HG02642 (cell line): ENCODE measurements at regions not wholly inside any gene's neighbourhood (a gene's known extent, or its start where the extent isn't known, plus 50 kb on each side); places are given as distances from the start of the nearest gene placed in this dataset.
"Not testable (repeated sequence)": the region's sequence is repeated elsewhere in the genome, so short reads cannot be mapped to it uniquely, and the experiment has no call there.

ENCODE experiments used
- ATAC-seq: cut with Tn5 transposase; IDR thresholded peaks from one replicate; pipeline ENCODE4 v1.9.1; 2021; ENCODE audit warnings: mild to moderate bottlenecking; ENCODE audit not compliant: unreplicated experiment, poor library complexity

GRCh38 chr12:20055856-20056255, 312.5 kb upstream of the PDE3A start:
- no peak for ATAC-seq

DNA sequence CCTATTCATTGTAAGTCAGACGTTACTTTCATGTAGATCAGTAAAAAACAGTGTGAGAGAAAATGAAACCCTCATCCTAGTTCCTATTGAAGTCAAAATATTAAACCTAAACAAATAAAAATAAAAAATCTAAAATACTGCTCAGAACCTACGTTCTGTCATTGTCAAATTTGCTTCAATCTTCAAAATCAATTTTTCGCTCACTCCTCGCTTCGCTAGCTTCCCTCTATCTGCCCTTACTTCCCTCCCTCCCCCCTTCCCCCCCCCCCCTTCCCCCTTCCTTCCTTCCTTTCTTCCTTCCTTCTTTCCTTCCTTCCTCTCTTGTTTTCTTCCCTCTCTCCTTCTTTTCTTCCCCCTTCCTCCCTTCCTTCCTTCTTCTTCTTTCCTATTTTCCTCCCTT, 310.9 kb upstream of the PDE3A start:
- no peak for ATAC-seq

DNA sequence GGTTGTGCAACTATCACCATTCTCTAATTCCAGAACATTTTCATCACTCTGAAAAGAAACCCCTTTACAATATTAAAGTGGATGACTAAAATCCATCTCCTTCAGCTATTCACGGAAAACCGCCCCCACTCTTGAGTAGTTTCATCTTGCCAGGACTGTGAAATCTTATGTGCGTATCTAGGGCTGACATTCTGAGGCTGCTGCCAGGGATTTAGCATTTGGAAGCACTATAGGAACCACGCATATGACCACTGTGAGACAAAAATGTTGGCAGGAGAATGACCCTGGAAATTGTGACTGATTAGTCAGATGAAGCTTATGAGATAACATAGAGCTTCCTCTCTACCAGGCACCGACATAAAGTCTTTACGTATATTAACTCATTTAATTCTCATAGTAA, 305.2 kb upstream of the PDE3A start:
- ATAC-seq = no peak

DNA sequence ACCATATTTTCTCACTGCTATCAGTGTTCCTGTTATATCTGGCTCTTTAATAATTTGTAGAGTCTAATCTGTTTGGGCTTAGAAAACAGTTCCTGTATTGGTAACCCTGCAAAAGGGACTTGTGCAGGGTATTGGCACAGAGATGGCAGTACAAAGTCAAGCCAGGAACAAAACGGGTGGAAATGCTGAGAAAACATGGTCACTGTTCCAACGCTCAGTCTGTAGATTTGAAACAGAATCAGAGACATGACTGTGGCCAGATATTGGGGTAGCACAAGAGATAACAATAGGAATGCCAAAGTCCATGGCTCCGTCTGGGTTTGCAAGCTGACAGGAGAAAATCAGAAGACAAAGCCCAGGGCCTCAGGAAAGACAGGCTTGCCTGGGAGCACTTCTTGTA, 290.7 kb upstream of the PDE3A start:
- no peak for ATAC-seq

GRCh38 chr12:20089077-20089476, 279.3 kb upstream of the PDE3A start:
- ATAC-seq = no peak

GRCh38 chr12:20093190-20093810, 275.0 kb upstream of the PDE3A start:
- ATAC-seq = not testable (repeated sequence)

DNA sequence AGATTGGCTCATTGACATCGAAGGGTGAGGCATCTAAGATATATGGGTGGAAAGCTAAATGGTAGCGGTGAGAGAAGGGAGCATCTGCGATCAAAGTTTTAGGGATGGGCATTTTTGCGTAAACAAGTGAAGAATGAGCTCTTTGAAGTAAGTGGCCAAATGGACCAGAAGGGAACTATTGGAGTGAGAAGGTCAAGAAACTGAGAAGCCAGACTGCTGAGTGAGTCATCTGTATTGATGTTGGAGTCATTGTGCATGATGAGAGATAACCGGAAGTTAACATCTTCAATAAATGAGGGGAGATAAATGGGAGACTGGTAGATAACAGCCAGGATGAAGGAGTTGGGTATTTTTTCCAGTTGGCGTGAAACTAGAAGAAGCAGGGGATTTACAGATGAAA, 271.9 kb upstream of the PDE3A start:
- ATAC-seq = no peak

- no peak for ATAC-seq
Observed at GRCh38 chr12:20097626-20098025, 270.7 kb upstream of the PDE3A start.

- ATAC-seq = no peak
Observed at GRCh38 chr12:20099395-20100183, 268.7 kb upstream of the PDE3A start.

GRCh38 chr12:20101046-20101445, 267.3 kb upstream of the PDE3A start:
- ATAC-seq = no peak

DNA sequence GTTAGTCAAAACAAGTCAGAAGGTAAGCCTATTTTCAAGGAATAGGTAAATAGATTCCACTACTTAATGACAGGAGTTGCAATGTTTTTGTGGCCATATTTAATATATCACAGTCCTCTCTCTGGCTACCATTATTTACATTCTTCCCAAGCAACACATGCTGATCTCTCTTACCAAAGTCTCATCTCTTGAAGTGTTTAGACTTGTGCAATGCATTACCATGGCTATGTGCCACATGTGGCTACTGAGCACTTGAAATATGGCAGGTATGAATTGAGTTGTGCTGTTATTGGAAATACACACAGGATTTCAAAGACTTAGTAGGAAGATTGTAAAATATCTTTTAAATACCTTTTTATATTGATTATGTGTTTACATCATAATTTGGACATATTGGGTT, 262.4 kb upstream of the PDE3A start:
- ATAC-seq = no peak

DNA sequence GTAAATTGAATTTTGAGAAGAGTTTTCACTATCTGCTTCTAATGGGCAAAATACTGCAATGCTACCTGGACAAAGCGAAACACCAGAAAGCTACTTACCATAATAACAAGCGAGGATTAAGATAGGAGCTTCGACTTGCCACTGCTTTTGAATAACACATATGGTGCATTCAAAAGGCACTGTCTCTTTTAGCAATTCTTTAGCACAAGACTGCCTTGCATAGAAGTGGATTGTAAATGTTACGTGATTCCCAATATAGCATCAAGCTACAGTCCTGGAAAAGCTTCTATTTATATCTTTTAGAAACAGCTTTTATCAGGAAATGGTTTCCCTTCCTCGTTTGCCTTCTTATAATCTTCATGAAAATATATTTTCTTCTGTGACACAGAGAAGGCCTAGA, 258.7 kb upstream of the PDE3A start:
- no peak for ATAC-seq

DNA sequence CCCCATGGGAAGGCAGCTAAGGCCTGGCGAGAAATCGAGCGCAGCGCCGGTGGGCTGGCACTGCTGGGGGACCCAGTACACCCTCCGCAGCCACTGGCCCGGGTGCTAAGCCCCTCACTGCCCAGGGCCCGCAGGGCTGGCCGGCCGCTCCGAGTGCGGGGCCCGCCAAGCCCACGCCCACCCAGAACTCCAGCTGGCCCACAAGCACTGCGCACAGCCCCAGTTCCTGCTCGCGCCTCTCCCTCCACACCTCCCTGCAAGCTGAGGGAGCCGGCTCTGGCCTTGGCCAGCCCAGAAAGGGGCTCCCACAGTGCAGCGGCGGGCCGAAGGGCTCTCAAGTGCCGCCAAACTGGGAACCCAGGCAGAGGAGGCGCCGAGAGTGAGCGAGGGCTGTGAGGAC, 253.0 kb upstream of the PDE3A start:
- not testable (repeated sequence) for ATAC-seq

DNA sequence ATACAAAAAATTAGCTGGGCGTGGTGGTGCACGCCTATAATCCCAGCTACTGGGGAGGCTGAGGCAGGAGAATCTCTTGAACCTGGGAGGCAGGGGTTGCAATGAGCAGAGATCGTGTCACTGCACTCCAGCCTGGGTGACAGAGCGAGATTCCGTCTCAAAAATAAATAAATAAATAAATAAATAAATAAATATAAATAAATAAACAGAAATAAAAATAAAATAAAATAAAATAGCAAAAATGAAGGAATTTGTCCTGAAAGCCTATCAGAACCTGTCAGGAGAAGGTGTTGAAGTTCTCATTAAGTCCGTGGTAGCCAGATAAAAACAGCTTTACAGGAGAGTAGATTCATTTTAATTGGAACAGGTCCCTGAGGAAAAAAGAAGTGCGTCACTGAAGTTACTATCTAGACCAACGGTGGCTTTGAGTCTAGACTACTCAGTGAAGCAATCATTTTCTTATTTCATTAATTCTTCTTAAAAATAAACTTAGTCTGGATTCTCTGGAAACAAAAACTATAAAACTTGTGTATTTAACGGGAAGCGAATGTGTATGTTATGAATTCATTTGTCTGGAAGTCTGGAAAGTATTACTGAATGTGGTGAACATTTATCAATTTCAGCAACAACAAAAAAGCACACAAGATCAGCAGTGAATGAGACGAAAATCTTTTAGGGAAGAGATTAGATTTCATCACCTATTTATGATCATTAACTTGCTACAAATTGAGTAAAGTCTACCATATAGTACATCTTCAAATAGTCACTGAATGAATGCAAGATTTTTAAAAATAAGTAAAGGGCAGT, 248.5 kb upstream of the PDE3A start:
- no peak for ATAC-seq

- ATAC-seq = no peak
Observed at GRCh38 chr12:20120403-20120725, 248.0 kb upstream of the PDE3A start.

DNA sequence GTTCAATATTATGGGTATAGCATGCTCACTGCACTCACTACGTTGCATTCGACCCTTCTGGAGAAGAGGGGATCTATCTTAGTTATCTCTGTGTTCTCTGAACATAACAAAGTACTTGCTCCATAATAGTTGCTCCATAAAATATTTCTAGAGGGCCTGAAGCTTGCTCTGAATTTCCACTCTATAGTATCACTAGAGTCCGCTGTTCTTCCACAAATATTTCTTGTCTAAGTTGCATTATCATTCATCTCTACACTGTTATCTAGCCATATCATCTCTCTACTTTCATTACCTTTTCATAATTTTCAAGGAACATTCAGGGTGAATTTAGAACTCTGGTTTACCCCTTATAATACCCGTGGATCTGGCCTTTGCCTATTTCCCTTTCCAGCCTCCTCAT, 246.1 kb upstream of the PDE3A start:
- ATAC-seq = no peak

DNA sequence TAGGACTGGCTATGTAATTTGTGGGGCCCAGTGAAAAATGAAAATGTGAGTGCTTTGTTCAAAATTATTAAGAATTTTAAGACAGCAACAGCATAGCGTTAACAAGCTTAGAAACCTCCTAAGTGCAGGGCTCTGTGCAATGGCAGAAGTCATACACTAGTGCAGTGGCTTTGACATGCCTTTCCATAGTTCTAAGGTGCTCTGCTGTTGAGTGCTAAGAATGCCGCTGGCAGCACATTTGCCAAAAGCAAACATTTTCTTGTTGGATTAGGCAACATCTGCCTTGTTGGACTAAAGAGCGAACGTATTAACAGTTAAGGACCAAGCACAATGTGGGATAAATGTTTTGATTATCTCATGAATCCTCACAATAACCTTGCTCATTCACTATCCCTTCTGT, 244.9 kb upstream of the PDE3A start:
- ATAC-seq = no peak

DNA sequence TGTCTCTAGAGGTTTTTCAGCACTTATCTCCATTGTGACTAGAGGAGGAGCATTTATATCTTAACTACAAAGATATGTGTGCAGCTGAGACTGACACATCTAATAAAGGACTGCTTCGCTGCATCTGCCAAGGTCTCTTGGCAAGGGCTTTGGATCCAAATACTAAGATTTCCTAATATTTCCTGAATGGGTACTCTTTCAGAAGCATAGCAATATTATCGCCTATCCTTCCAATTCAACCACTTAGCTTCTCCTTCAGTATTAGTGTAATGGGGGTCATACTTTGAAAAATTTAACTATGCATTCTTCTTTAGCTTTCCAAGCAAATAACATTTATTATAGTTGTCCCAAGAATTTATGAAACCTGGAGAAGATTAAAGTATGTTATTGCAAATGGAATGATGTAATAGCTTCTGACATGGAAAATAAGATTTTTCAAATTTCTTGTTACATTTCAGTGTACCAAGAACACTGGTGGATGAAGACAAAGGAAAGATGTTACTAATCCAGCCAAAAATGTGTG, 243.0 kb upstream of the PDE3A start:
- no peak for ATAC-seq

DNA sequence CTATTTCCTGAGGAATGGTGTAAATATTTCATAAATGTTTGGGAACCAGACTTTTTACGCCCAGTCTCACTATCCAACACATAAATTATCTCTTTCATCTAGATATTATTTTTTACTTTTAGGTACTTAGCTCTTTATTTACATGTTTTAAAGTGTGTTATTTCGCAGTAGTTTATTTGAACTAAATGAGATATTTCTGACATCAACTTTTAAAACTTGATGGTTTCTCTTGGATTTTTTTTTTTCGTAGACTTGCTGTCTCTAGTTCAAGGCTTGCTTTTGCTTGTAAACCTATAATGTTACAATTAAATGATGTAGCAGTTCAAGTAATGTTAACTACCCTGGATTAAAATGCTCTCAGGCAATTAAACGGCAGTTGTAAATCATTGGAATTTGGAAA, 241.7 kb upstream of the PDE3A start:
- ATAC-seq = no peak

DNA sequence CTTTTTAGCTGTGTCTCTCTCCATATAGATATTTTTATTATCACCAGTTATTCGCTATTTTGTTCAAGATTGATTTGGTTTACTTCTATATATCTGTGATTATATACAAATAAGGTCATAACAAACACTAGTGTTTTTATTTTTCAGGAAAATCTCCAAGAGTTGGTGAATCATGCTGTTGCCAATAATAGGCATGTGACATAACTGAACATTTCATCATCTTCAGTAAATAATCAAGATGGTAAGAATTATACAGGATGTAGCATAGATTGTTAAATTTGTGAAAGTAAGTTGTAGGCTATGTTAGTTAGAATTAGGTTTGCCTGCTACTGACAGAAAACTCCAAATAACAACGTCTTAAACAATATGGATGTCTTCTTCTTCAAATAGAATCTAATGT, 240.9 kb upstream of the PDE3A start:
- ATAC-seq = no peak

GRCh38 chr12:20128928-20129327, 239.4 kb upstream of the PDE3A start:
- no peak for ATAC-seq
